GM19238 (cell line): ENCODE measurements at regions not wholly inside any gene's neighbourhood (a gene's known extent, or its start where the extent isn't known, plus 50 kb on each side); places are given as distances from the start of the nearest gene placed in this dataset.

Experiments used
- DNase-seq: peaks from one replicate; pipeline ENCODE4 v3.0.0; 2011; ENCODE audit warnings: low spot score; ENCODE audit not compliant: insufficient read length

DNA sequence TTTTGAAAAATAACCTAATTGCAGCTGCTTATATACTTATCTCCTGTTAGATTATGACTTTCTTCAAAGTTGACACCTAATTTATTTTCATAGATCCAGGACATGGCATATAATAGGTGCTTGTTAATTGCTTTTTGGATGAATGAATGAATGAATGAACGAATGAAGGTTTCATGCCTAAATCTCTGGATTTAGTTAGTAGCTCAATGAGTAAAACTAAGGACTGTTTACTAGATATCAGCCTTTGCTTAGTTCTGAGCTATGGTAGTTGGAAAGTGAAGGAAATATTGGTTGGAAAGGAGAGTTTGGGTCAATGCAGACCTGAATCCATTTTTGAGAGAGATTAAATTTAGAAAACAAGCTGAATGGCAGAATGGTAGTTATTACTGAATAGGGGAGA is 160.4 kb upstream of the SGO1 start:
- no peak for DNase-seq

- DNase-seq: no peak
These were observed 158.5 kb upstream of the SGO1 start for GRCh38 chr3:20344400-20344959.

- no peak for DNase-seq
These were observed 157.8 kb upstream of the SGO1 start for GRCh38 chr3:20343790-20344189.

- peak; percentile 34 for DNase-seq
These were observed 154.4 kb upstream of the SGO1 start for GRCh38 chr3:20340324-20340928.

GRCh38 chr3:20336572-20336971 is 150.6 kb upstream of the SGO1 start:
- DNase-seq: no peak

GRCh38 chr3:20334842-20335241 is 148.8 kb upstream of the SGO1 start:
- no peak for DNase-seq

- DNase-seq: no peak
These were observed 141.9 kb upstream of the SGO1 start for GRCh38 chr3:20327889-20328288.

- no peak for DNase-seq
These were observed 140.5 kb upstream of the SGO1 start for GRCh38 chr3:20326541-20326940.

DNA sequence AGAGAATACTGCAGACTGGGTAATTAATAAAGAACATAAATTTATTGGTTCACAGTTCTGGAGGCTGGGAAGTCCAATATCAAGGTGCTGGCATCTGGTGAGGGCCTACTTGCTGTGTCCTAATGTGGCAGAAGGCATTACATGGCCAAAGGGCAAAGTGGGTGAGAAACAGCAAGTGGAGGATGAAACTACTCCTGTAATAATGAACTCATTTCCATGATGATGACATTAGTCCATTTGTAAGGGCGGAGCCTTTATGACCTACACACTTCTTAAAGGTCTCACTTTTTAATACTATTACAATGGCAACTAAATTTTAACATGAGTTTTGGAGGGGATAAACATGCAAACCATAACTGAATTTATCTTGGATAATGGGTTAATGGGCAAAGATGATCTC is 139.6 kb upstream of the SGO1 start:
- DNase-seq: no peak

GRCh38 chr3:20324664-20325478 is 138.9 kb upstream of the SGO1 start:
- DNase-seq: no peak

GRCh38 chr3:20323307-20323927 is 137.4 kb upstream of the SGO1 start:
- DNase-seq: no peak

DNA sequence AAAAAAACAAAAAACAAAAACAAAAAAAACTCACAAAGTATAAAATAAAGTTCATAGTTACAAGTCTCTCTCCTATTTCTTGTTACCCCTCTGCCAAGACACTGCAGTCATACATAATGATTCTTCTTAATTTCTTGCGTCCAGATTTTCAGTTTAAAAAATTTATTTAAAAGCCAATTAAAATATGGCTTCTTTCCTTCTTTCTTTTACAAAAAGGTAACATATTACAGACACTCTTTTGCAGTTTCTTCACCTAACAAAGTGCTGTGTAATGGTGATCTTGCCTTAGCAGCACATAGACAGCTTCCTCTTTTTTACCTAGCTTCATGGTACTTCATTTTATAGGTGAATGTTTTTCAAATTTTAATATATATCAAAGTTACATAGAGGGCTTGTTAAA is 136.1 kb upstream of the SGO1 start:
- DNase-seq: no peak

- DNase-seq: no peak
These were observed 135.5 kb upstream of the SGO1 start for GRCh38 chr3:20321391-20322047.

GRCh38 chr3:20320489-20320888 is 134.5 kb upstream of the SGO1 start:
- no peak for DNase-seq

- DNase-seq: no peak
These were observed 133.5 kb upstream of the SGO1 start for GRCh38 chr3:20319551-20319950.

GRCh38 chr3:20317616-20318015 is 131.6 kb upstream of the SGO1 start:
- DNase-seq: no peak

- DNase-seq: no peak
These were observed 130.2 kb upstream of the SGO1 start for GRCh38 chr3:20316238-20316637.

DNA sequence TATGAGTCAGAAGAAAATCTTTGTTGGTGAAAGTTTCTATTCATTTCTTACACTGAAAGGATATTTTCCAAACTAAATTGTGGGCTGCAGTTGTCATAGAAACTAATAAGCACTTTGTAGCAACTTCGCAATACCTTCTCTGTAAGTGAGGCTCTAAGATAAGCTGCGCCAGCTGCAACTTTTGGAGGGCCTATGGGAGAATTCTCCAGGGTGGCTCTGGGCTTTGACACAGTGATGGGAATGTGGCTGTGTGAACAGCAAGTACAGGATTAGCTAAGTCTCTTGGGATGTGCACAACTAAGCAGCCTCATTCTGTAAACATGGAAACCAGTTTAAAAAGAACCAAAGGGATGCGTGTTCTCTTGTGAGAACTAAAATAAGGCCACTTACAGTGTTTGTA is 124.6 kb upstream of the SGO1 start:
- DNase-seq: no peak

- DNase-seq: no peak
These were observed 121.4 kb upstream of the SGO1 start for GRCh38 chr3:20307383-20307782.

DNA sequence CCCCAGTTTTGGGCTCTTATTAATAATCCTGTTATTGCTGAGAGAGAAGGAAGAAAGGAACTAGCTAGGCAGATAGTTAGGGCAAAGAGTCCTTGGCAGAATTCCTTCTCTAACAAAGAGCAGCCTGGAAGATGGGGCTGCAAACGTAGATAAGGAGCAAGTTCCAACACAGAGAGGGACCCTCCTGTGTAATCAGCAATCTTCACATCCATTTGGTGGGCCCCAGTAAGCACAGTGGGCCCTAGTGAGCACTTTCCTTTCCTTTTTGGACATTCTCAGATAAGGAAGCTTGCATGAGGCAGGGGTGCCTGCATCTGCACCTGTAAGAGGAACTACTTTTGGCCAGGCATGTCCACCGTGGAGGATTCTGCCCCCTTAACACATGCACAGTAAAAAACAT is 119.6 kb upstream of the SGO1 start:
- no peak for DNase-seq

DNA sequence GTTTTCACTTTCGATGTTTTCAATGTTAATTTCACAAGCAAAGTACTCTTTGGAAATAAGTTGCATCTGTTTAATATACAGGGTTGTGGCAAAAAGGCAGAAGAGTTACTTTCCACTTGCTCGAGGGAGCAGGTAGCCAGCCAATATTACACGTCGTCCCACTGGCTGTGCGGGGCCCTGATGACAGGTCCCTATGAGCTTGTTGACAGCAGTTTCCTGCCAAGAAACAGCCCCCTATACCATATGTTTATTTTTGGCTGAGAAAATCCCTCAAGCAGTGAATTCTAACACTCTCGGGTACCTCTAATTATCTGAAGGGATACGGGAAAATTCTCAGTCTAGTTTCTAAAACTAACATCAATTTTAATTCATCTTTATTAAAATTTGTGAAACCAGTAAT is 116.8 kb upstream of the SGO1 start:
- DNase-seq: no peak

- DNase-seq: no peak
These were observed 102.0 kb upstream of the SGO1 start for GRCh38 chr3:20288050-20288449.
